ENCODE measurements at regions not wholly inside any gene's neighbourhood (a gene's known extent, or its start where the extent isn't known, plus 50 kb on each side); places are given as distances from the start of the nearest gene placed in this dataset.
A peak's percentile ranks its signal among the peaks of the same experiment; 100 is the strongest.

- DNase-seq = no peak
Measured at GRCh38 chr1:63126104-63126503, 196.3 kb upstream of the FOXD3 start.

GRCh38 chr1:63127376-63127775 lies 195.0 kb upstream of the FOXD3 start:
- no peak for DNase-seq

GRCh38 chr1:63128556-63128955 lies 193.8 kb upstream of the FOXD3 start:
- DNase-seq = no peak

- no peak for DNase-seq
Measured at GRCh38 chr1:63129184-63129583, 193.2 kb upstream of the FOXD3 start.

- no peak for DNase-seq
Measured at GRCh38 chr1:63129855-63130254, 192.5 kb upstream of the FOXD3 start.

GRCh38 chr1:63134501-63135173 lies 187.7 kb upstream of the FOXD3 start:
- DNase-seq = no peak

GRCh38 chr1:63135174-63135512 lies 187.2 kb upstream of the FOXD3 start:
- DNase-seq = no peak

GRCh38 chr1:63135801-63136200 lies 186.6 kb upstream of the FOXD3 start:
- DNase-seq = no peak

- DNase-seq = no peak
Measured at GRCh38 chr1:63142001-63142400, 180.4 kb upstream of the FOXD3 start.

GRCh38 chr1:63143482-63143881 lies 178.9 kb upstream of the FOXD3 start:
- DNase-seq = no peak

- no peak for DNase-seq
Measured at GRCh38 chr1:63147783-63148182, 174.6 kb upstream of the FOXD3 start.

- DNase-seq = peak; percentile 28
Measured at GRCh38 chr1:63148825-63149645, 173.3 kb upstream of the FOXD3 start.

- no peak for DNase-seq
Measured at GRCh38 chr1:63152572-63152971, 169.8 kb upstream of the FOXD3 start.

GRCh38 chr1:63155437-63155836 lies 166.9 kb upstream of the FOXD3 start:
- DNase-seq = no peak

GRCh38 chr1:63157085-63157484 lies 165.3 kb upstream of the FOXD3 start:
- no peak for DNase-seq

- DNase-seq = no peak
Measured at GRCh38 chr1:63169057-63169456, 153.3 kb upstream of the FOXD3 start.

- DNase-seq = no peak
Measured at GRCh38 chr1:63173161-63173560, 149.2 kb upstream of the FOXD3 start.

- no peak for DNase-seq
Measured at GRCh38 chr1:63189677-63190076, 132.7 kb upstream of the FOXD3 start.

GRCh38 chr1:63190171-63190570 lies 132.2 kb upstream of the FOXD3 start:
- DNase-seq = no peak

- no peak for DNase-seq
Measured at GRCh38 chr1:63198871-63199394, 123.4 kb upstream of the FOXD3 start.

- no peak for DNase-seq
Measured at GRCh38 chr1:63199706-63200335, 122.5 kb upstream of the FOXD3 start.

GRCh38 chr1:63200676-63201075 lies 121.7 kb upstream of the FOXD3 start:
- DNase-seq = no peak

- no peak for DNase-seq
Measured at GRCh38 chr1:63203641-63204040, 118.7 kb upstream of the FOXD3 start.

GRCh38 chr1:63205776-63206175 lies 116.6 kb upstream of the FOXD3 start:
- DNase-seq = no peak
